22Rv1 (cell line): ENCODE measurements at regions not wholly inside any gene's neighbourhood (a gene's known extent, or its start where the extent isn't known, plus 50 kb on each side); places are given as distances from the start of the nearest gene placed in this dataset.

Experiments used
- H3K27ac ChIP-seq: fragments of 450-650 bp; 2 replicates; pipeline ENCODE4 v1.5.1; 2017
- ZFX ChIP-seq: fragments of 450-650 bp; IDR thresholded peaks from 2 replicates; pipeline ENCODE4 v1.6.1; 2017; ENCODE audit warnings: antibody characterized with exemption, borderline replicate concordance
- TF ChIP-seq, protein P1 (sequence below): fragments of 450-650 bp; IDR thresholded peaks from 2 replicates; pipeline ENCODE4 v1.5.1; 2017; ENCODE audit warnings: mild to moderate bottlenecking

GRCh38 chr9:117775591-117775990 lies 71.4 kb downstream of the TLR4 start:
- TF ChIP-seq, protein P1, sequence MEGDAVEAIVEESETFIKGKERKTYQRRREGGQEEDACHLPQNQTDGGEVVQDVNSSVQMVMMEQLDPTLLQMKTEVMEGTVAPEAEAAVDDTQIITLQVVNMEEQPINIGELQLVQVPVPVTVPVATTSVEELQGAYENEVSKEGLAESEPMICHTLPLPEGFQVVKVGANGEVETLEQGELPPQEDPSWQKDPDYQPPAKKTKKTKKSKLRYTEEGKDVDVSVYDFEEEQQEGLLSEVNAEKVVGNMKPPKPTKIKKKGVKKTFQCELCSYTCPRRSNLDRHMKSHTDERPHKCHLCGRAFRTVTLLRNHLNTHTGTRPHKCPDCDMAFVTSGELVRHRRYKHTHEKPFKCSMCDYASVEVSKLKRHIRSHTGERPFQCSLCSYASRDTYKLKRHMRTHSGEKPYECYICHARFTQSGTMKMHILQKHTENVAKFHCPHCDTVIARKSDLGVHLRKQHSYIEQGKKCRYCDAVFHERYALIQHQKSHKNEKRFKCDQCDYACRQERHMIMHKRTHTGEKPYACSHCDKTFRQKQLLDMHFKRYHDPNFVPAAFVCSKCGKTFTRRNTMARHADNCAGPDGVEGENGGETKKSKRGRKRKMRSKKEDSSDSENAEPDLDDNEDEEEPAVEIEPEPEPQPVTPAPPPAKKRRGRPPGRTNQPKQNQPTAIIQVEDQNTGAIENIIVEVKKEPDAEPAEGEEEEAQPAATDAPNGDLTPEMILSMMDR = no peak
- no peak for TF ChIP-seq ZFX
- H3K27ac ChIP-seq = no peak overlapping the region

GRCh38 chr9:117777823-117778222 lies 73.6 kb downstream of the TLR4 start:
- TF ChIP-seq, protein P1 = no peak
- TF ChIP-seq ZFX = no peak
- no peak overlapping the region for H3K27ac ChIP-seq

DNA sequence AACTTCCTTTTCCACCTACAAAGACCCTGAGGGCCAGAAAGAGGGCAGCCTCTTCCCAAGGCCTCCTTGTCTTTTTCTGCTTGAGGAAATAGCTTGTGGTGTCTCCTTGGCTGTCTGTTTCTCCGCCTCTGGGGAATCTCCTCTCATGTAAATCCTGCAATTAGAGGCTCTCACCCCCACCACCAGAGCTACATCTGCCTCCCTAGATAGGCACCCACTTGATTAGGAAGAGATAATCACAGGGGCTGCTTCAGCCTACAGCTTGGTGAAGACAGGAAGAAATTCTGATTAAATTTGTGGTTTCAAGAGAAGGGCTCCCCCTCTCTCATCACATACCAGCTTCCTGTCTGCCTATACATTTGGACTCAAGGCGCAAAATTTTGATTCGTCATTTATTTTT lies 75.6 kb downstream of the TLR4 start:
- no peak overlapping the region for H3K27ac ChIP-seq

DNA sequence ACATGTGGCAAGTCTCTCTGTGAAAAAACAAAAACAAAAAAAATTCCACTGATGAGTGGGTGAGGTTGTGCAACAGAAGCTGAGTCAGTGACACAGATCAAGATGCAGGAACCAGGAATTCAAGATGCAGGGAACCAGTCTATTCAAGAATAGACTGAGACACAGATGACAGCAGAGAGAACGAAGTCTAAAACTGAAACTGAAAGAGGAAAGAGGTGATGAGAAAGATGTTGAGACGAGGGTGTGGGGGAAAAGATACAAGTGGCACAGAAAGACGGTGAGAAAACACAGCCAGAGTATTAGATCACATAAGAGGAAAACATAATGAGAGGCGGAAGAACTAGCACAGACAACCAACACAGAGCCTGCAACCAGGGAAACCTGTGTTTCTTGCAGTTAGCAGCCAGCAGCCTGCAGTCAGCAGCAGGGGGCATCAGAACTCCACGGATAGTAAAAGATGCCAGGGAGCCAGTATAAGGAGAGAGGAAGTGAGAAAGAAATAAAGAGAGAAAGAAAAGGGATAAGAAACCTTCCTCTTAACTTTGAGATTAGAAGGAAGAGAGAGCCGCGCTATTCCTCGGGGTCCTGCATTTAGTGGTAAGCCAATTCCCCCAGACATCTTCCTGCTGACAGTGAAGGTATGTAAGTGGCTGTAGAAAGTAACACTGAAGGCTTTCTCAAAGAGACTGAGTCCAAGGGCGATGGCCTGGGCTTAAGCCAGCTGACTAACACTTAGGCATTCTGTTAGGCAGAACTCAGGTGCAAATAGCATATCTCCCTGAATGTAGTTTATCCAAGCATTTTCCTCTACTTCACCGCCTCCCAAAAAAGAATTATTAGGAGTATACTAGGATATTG lies 79.0 kb downstream of the TLR4 start:
- no peak for TF ChIP-seq ZFX
- TF ChIP-seq, protein P1 = peak; percentile 80
- no peak overlapping the region for H3K27ac ChIP-seq

More for the DNA sequence above, 75.6 kb downstream of the TLR4 start:
- no peak for TF ChIP-seq ZFX
- TF ChIP-seq, protein P1 = no peak

DNA sequence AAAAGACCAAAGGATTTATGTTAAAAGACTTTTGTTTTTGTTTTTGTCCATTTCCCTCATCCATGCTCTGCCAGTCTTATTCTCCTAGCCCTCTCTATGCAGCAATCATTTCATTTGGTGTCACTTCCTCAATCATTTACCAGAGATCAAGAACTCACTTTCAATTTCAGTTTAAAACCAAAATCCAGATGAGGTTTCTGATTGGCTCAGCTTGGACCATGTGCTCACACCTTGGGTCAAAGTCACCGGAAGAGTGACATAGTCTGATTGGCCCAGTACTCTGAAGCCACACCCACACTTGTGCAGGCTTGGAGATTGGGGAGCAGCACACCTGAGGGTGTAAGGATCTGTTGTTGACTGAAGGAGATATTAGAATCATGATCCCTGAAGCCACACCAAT lies 79.6 kb downstream of the TLR4 start:
- TF ChIP-seq ZFX = no peak
- TF ChIP-seq, protein P1 = no peak
- no peak overlapping the region for H3K27ac ChIP-seq

DNA sequence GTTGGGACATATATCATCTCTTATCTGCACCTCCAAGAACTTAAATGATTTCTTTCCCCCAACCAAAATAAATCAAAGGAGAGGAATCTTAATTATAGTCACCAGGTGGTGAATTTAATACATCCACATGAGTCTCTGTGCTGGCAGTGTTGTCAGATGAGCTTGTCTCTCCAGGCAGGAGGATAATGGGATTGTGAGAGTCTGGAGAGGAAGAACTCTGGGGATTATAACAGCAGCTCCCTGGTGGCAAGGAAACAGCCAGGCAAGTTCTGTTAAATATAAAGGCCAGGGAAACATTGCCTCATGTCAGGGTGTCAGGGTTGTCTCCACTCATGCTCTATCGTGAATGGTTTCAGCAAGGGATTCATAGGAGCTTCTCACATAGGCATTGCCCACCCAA lies 80.8 kb downstream of the TLR4 start:
- TF ChIP-seq ZFX = no peak
- TF ChIP-seq, protein P1 = no peak
- H3K27ac ChIP-seq = no peak overlapping the region

DNA sequence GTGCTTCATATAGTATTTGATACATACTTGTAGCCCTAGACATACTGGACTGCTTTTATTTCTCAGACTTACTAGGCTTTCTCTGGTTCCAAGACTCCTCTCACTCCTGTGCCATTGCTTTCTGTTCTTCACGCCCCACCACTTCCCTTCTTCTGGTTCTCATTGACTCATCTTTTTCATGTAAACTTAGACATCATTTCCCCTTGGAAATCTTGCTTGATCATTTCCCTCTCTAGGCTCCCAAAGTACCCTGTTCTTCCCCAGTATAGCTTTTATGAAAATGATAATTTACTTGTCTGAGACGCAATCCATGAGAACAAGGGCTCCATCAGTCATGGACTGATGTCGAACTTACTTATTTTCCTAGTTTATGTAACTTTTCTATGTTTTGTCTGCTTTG lies 83.5 kb downstream of the TLR4 start:
- TF ChIP-seq, protein P1 = no peak
- no peak for TF ChIP-seq ZFX
- no peak overlapping the region for H3K27ac ChIP-seq
